WTC11 (cell line): ENCODE measurements at regions not wholly inside any gene's neighbourhood (a gene's known extent, or its start where the extent isn't known, plus 50 kb on each side); places are given as distances from the start of the nearest gene placed in this dataset.

Source experiments
- ATAC-seq: fragments of 200-7000 bp; cut with Tn5 transposase; 2 replicates; pipeline ENCODE4 v1.10.0; 2021; ENCODE audit warnings: mild to moderate bottlenecking, moderate library complexity
- CTCF ChIA-PET: fragments of 300-600 bp; sonication (Branson Sonifier 250); formaldehyde crosslinking; loops from one replicate; lab custom pipeline; 2021; ENCODE audit warnings: antibody characterized with exemption; lab: Charles Lee
- POLR2A ChIA-PET: fragments of 350-600 bp; sonication (Branson Sonifier 250); formaldehyde crosslinking; loops from one replicate; lab custom pipeline; 2021; ENCODE audit warnings: antibody characterized with exemption; lab: Charles Lee
- DNase-seq: peaks from one replicate; pipeline ENCODE4 v3.0.0; 2021; ENCODE audit warnings: low spot score
- H3K27ac Mint-ChIP-seq: 2 replicates; pipeline ENCODE4 v1.8.0; 2021; ENCODE audit warnings: mixed read lengths
- H3K27me3 Mint-ChIP-seq: 2 replicates; pipeline ENCODE4 v1.8.0; 2021; ENCODE audit warnings: low read depth, mild to moderate bottlenecking, moderate library complexity, mixed read lengths
- H3K36me3 Mint-ChIP-seq: 2 replicates; pipeline ENCODE4 v1.8.0; 2021; ENCODE audit warnings: mixed read lengths
- H3K4me1 Mint-ChIP-seq: 2 replicates; pipeline ENCODE4 v1.8.0; 2022; ENCODE audit warnings: mixed read lengths
- H3K4me3 Mint-ChIP-seq: 2 replicates; pipeline ENCODE4 v1.8.0; 2021; ENCODE audit warnings: mild to moderate bottlenecking, moderate library complexity, mixed read lengths
- H3K9me3 Mint-ChIP-seq: 2 replicates; pipeline ENCODE4 v1.8.0; 2021; ENCODE audit warnings: mixed read lengths
- ATF1 ChIP-seq: sonication (generic); formaldehyde crosslinking; IDR thresholded peaks from 2 replicates; pipeline ENCODE4 v1.8.1; 2023; ENCODE audit warnings: mild to moderate bottlenecking, moderate library complexity, missing genetic modification reagents
- CREB1 ChIP-seq: sonication (generic); formaldehyde crosslinking; IDR thresholded peaks from 2 replicates; pipeline ENCODE4 v1.8.0; 2023; ENCODE audit warnings: mild to moderate bottlenecking, missing genetic modification reagents
- GRHL2 ChIP-seq: fragments of 250-450 bp; sonication (Bioruptor Pico); IDR thresholded peaks from 2 replicates; pipeline ENCODE4 v1.8.0; 2022; ENCODE audit warnings: mild to moderate bottlenecking, moderate library complexity; ENCODE audit not compliant: insufficient replicate concordance, severe bottlenecking
- JUN ChIP-seq: sonication (generic); formaldehyde crosslinking; IDR thresholded peaks from 2 replicates; pipeline ENCODE4 v1.8.0; 2023; ENCODE audit warnings: mild to moderate bottlenecking, missing genetic modification reagents
- NFATC4 ChIP-seq: fragments of 250-450 bp; sonication (Bioruptor Pico); IDR thresholded peaks from 2 replicates; pipeline ENCODE4 v1.9.0; 2021; ENCODE audit warnings: mild to moderate bottlenecking
- NR2C2 ChIP-seq: sonication (generic); formaldehyde crosslinking; IDR thresholded peaks from 2 replicates; pipeline ENCODE4 v1.8.0; 2022; ENCODE audit warnings: mild to moderate bottlenecking, missing genetic modification reagents
- RORB ChIP-seq: fragments of 250-450 bp; sonication (Bioruptor Pico); IDR thresholded peaks from 2 replicates; pipeline ENCODE4 v1.9.0; 2021; ENCODE audit warnings: mild to moderate bottlenecking
- SMAD4 ChIP-seq: sonication (generic); formaldehyde crosslinking; IDR thresholded peaks from 2 replicates; pipeline ENCODE4 v1.8.0; 2022; ENCODE audit warnings: mild to moderate bottlenecking, missing genetic modification reagents
- TCF7 ChIP-seq: sonication (generic); formaldehyde crosslinking; IDR thresholded peaks from 2 replicates; pipeline ENCODE4 v1.8.0; 2022; ENCODE audit warnings: mild to moderate bottlenecking, low read depth, missing genetic modification reagents, moderate library complexity
- ZNF232 ChIP-seq: sonication (generic); formaldehyde crosslinking; IDR thresholded peaks from 2 replicates; pipeline ENCODE4 v1.8.0; 2022; ENCODE audit warnings: mild to moderate bottlenecking, missing genetic modification reagents
- ZNF317 ChIP-seq: sonication (generic); formaldehyde crosslinking; IDR thresholded peaks from 2 replicates; pipeline ENCODE4 v1.8.1; 2023; ENCODE audit warnings: low read depth, mild to moderate bottlenecking, moderate library complexity, missing genetic modification reagents, borderline replicate concordance
- TF ChIP-seq, protein P1 (sequence below): sonication (generic); formaldehyde crosslinking; conservative IDR thresholded peaks from 2 replicates; pipeline ENCODE4 v1.8.1; 2022; ENCODE audit warnings: mild to moderate bottlenecking, missing genetic modification reagents
- TF ChIP-seq, protein P2 (sequence below): sonication (generic); formaldehyde crosslinking; IDR thresholded peaks from 2 replicates; pipeline ENCODE4 v1.8.1; 2022; ENCODE audit warnings: mild to moderate bottlenecking, missing genetic modification reagents, moderate library complexity, borderline replicate concordance
- TF ChIP-seq, protein P3 (sequence below): fragments of 250-450 bp; sonication (Bioruptor Pico); IDR thresholded peaks from 2 replicates; pipeline ENCODE4 v1.8.0; 2021; ENCODE audit warnings: mild to moderate bottlenecking
- TF ChIP-seq, protein P4 (sequence below): fragments of 200-600 bp; IDR thresholded peaks from 2 replicates; pipeline ENCODE4 v1.8.0; 2022; ENCODE audit warnings: antibody characterized with exemption

DNA sequence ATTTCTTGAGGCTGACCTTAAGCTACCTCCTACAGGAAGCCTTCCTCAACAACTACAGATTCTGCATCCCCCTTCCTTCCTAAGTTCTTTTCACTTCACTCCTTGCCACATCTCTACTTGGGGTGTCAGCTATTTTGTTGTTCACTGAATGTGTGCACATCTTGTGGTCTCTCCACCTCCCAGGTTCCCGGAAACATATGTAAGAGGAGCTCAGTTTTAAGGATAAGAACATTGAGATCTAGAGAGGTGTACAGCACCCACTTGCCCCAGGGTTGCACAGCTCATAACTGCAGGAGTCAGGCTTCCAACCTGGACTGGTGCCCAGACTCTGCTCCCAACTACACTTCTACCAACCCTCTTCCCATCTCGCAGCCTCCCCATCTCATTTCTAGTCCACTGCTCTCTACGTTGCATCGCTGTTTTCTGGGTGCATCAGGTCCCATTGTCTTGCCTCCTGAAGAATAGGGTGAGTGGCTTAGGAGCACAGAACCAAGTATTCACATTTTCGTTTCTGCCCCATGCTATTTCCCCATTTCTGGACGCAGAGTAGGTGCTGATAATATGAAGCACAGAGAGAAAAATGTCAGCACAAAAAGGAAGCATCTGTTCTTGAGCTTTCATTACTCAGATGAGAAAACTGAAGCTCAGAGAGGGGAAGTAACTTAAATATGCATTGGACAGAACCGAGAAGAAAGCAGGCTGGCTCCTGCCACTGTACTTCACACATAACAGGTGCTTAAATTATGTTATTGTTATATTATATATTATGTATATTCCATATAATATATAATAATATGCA is 292.0 kb upstream of the CCL2 start:
- peaks cover 4% of the 10 kb centered on the region; the same call in 1 of the 2 replicates for H3K27me3 Mint-ChIP-seq
- DNase-seq (no peak), ATAC-seq (no peak)
- H3K4me3 Mint-ChIP-seq = no peak overlapping the region
- peaks cover 15% of the 10 kb centered on the region for H3K36me3 Mint-ChIP-seq
- no peak overlapping the region for H3K27ac Mint-ChIP-seq
- TF ChIP-seq GRHL2 (no peak), SMAD4 (CRISPR knock-in tag) (no peak), TCF7 (CRISPR knock-in tag) (no peak), NR2C2 (CRISPR knock-in tag) (no peak), NFATC4 (CRISPR knock-in tag) (no peak)
- TF ChIP-seq, protein P1, sequence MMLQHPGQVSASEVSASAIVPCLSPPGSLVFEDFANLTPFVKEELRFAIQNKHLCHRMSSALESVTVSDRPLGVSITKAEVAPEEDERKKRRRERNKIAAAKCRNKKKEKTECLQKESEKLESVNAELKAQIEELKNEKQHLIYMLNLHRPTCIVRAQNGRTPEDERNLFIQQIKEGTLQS = no peak
- TF ChIP-seq, protein P2, sequence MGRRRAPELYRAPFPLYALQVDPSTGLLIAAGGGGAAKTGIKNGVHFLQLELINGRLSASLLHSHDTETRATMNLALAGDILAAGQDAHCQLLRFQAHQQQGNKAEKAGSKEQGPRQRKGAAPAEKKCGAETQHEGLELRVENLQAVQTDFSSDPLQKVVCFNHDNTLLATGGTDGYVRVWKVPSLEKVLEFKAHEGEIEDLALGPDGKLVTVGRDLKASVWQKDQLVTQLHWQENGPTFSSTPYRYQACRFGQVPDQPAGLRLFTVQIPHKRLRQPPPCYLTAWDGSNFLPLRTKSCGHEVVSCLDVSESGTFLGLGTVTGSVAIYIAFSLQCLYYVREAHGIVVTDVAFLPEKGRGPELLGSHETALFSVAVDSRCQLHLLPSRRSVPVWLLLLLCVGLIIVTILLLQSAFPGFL (CRISPR knock-in tag) = no peak
- TF ChIP-seq, protein P3, sequence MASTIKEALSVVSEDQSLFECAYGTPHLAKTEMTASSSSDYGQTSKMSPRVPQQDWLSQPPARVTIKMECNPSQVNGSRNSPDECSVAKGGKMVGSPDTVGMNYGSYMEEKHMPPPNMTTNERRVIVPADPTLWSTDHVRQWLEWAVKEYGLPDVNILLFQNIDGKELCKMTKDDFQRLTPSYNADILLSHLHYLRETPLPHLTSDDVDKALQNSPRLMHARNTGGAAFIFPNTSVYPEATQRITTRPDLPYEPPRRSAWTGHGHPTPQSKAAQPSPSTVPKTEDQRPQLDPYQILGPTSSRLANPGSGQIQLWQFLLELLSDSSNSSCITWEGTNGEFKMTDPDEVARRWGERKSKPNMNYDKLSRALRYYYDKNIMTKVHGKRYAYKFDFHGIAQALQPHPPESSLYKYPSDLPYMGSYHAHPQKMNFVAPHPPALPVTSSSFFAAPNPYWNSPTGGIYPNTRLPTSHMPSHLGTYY (CRISPR knock-in tag) = no peak
- ChIA-PET CTCF (interaction anchor here (1.2 to 1.9 kb wide), 4 partner anchors 12 to 193 kb away, joined by 3 to 6 read pairs (median 4); no protein-coding TSS in a partner anchor), POLR2A (no interaction called here)
- H3K4me1 Mint-ChIP-seq = peaks cover 8% of the 10 kb centered on the region
- peaks cover 28% of the 10 kb centered on the region for H3K9me3 Mint-ChIP-seq

DNA sequence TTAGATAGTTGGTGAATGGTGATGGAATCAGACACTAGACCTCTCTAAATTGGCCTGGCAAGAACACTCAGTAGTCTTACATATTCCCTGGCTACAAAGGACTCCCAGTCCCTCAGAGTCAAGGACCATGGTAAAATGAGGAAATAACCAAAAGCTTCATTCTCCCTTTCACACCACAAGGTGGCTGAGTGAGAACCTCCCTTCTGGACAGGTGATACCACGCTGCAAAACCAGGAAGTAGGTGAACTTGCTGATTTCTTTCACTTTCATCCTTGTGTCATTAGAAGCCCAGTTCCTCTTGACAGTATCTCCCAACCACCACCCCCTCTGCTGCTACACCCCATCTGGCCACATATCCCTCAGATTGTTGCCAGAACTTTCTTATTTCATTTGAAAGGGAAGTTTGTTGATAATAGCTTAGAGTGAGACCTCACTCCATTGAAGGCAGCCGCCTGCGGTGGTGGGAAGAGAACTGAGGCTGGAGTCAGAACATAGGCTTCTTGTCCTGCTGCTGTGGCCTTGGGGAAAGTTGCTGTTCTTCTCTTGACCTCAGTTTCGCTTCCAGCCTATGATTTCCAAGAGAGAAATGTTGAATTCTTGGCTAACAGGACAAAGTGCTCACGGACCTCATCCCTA is 290.6 kb upstream of the CCL2 start:
- no peaks in the 10 kb centered on the region for H3K27me3 Mint-ChIP-seq

DNA sequence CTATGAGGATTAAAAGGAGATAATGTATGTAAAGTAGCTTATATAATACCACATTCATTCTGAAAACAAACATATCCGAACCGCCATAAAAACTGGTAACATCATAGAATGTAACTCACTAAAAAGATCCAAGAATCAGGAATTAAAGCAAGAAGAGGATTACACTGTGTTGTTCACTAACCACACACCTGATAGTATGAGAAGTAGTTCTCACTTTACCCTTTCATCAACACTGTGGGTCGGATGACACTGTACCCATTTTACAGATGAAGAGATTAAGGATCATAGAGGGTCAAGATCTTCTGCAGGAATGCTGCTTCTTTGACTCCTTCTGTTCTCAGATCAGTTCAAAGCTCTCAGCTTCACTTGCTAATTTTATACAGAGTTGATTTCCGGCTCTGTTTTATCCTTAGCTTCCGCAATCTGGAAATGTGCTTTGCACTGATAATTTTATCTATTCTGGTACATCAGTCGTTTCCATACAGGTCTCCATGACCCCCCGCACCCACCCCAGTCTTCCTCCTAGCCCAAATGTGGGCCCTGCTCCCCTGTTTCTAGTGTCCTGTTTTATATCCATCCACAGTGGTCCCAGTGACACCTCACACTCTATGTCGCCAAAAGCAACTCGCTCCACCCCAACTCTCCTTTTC is 288.6 kb upstream of the CCL2 start:
- CTCF ChIA-PET = interaction anchor here (1.8 to 2.8 kb wide), 2 partner anchors 180 to 197 kb away, joined by 4 to 16 read pairs; no protein-coding TSS in a partner anchor
- H3K4me3 Mint-ChIP-seq = no peak overlapping the region
- POLR2A ChIA-PET = no interaction called here
- peaks cover 24% of the 10 kb centered on the region for H3K4me1 Mint-ChIP-seq
- H3K27ac Mint-ChIP-seq = no peak overlapping the region
- H3K36me3 Mint-ChIP-seq = no peaks in the 10 kb centered on the region
- ATAC-seq = no peak
- TF ChIP-seq ZNF317 (CRISPR knock-in tag) (no peak), ATF1 (CRISPR knock-in tag) (no peak), RORB (no peak), JUN (CRISPR knock-in tag) (no peak), ZNF232 (CRISPR knock-in tag) (no peak)
- peaks cover 3% of the 10 kb centered on the region; the same call in 1 of the 2 replicates for H3K9me3 Mint-ChIP-seq
- no peaks in the 10 kb centered on the region for H3K27me3 Mint-ChIP-seq
- DNase-seq = no peak

More for the DNA sequence above, 290.6 kb upstream of the CCL2 start:
- peak; percentile 80 for ATAC-seq
- no peak overlapping the region for H3K4me3 Mint-ChIP-seq
- CTCF ChIA-PET = interaction anchor here (0.6 to 2.8 kb wide), 17 partner anchors 10 to 397 kb away, joined by 3 to 16 read pairs (median 4); no protein-coding TSS in a partner anchor
- TF ChIP-seq CREB1 (CRISPR knock-in tag) (no peak), NFATC4 (CRISPR knock-in tag) (no peak)
- TF ChIP-seq, protein P4, sequence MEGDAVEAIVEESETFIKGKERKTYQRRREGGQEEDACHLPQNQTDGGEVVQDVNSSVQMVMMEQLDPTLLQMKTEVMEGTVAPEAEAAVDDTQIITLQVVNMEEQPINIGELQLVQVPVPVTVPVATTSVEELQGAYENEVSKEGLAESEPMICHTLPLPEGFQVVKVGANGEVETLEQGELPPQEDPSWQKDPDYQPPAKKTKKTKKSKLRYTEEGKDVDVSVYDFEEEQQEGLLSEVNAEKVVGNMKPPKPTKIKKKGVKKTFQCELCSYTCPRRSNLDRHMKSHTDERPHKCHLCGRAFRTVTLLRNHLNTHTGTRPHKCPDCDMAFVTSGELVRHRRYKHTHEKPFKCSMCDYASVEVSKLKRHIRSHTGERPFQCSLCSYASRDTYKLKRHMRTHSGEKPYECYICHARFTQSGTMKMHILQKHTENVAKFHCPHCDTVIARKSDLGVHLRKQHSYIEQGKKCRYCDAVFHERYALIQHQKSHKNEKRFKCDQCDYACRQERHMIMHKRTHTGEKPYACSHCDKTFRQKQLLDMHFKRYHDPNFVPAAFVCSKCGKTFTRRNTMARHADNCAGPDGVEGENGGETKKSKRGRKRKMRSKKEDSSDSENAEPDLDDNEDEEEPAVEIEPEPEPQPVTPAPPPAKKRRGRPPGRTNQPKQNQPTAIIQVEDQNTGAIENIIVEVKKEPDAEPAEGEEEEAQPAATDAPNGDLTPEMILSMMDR = 0 out of 2 replicates have a peak, but pooled peaks have one; percentile 20
- TF ChIP-seq, all 79 proteins: peak for 1
- no peak for DNase-seq
- Mint-ChIP-seq H3K9me3 (peaks cover 16% of the 10 kb centered on the region), H3K4me1 (peaks cover 21% of the 10 kb centered on the region), H3K36me3 (peaks cover 5% of the 10 kb centered on the region), H3K27ac (no peak overlapping the region)
- POLR2A ChIA-PET = interaction anchor here (0.6 kb wide), 1 partner anchor 108 kb away, joined by 3 read pairs; no protein-coding TSS in a partner anchor
